ENCODE measurements at regions not wholly inside any gene's neighbourhood (a gene's known extent, or its start where the extent isn't known, plus 50 kb on each side); places are given as distances from the start of the nearest gene placed in this dataset.

- H3K4me3 ChIP-seq = no peak overlapping the region
- 59 to 82% (median 60%) methylated on average over 8 of the region's 8 CpGs for WGBS, 5 donors
- H3K27me3 ChIP-seq (replicated peaks in 1 of 7) = peaks cover 0 to 17% (median 0%) of the 10 kb centered on the region in 7 donors
- no peaks in the 10 kb centered on the region for H3K36me3 ChIP-seq
- no peak overlapping the region for H3K27ac ChIP-seq
- TF ChIP-seq POLR2A (IDR thresholded peaks at IDR 0.05) (no peak), POLR2AphosphoS5 (IDR thresholded peaks at IDR 0.05) (no peak)
- TF ChIP-seq, protein P1, sequence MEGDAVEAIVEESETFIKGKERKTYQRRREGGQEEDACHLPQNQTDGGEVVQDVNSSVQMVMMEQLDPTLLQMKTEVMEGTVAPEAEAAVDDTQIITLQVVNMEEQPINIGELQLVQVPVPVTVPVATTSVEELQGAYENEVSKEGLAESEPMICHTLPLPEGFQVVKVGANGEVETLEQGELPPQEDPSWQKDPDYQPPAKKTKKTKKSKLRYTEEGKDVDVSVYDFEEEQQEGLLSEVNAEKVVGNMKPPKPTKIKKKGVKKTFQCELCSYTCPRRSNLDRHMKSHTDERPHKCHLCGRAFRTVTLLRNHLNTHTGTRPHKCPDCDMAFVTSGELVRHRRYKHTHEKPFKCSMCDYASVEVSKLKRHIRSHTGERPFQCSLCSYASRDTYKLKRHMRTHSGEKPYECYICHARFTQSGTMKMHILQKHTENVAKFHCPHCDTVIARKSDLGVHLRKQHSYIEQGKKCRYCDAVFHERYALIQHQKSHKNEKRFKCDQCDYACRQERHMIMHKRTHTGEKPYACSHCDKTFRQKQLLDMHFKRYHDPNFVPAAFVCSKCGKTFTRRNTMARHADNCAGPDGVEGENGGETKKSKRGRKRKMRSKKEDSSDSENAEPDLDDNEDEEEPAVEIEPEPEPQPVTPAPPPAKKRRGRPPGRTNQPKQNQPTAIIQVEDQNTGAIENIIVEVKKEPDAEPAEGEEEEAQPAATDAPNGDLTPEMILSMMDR (IDR thresholded peaks at IDR 0.05 in 8 of 11, conservative IDR thresholded peaks at IDR 0.05 in 3 of 11) = no peak
- H3K9me3 ChIP-seq = no peaks in the 10 kb centered on the region
- no peaks in the 10 kb centered on the region for H3K4me1 ChIP-seq
- DNase-seq = no peak
- intact Hi-C loops (cut with DNase I; ENCODE audit: low total_unique reads) = no loop called here
Measured at GRCh38 chr16:16879567-16880251, 500.8 kb downstream of the NPIPA7 start.

DNA sequence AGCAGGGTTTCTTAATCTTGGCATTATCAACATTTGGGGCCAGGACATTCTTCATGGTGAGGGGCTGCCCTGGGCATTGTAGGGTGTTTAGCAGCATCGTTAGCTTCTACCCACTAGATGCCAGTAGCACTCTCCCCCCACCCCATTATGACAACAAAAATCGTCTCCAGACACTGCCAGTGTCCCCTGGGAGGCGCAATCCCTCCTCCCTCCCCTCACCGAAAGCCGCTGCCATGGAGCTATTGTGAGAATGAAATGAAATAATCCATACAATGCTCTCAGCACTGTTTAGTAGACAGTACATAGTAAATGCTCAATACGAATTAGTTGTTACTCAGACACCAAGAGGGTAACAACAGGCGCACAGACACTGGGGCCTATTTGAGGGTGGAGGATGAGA lies 502.9 kb downstream of the NPIPA7 start:
- H3K27ac ChIP-seq = no peak overlapping the region
- WGBS, 5 donors = 62 to 80% (median 73%) methylated on average over 6 to 7 of the region's 7 CpGs
- no peak for DNase-seq
- peaks cover 0 to 17% (median 0%) of the 10 kb centered on the region in 7 donors for H3K27me3 ChIP-seq (replicated peaks in 1 of 7)
- no peaks in the 10 kb centered on the region for H3K4me1 ChIP-seq
- H3K9me3 ChIP-seq = no peaks in the 10 kb centered on the region
- H3K36me3 ChIP-seq = no peaks in the 10 kb centered on the region
- no peak overlapping the region for H3K4me3 ChIP-seq
- intact Hi-C loops (cut with DNase I; ENCODE audit: low total_unique reads) = no loop called here
- TF ChIP-seq POLR2AphosphoS5 (IDR thresholded peaks at IDR 0.05) (no peak), POLR2A (IDR thresholded peaks at IDR 0.05) (no peak)
- TF ChIP-seq, protein P1 (IDR thresholded peaks at IDR 0.05 in 8 of 11, conservative IDR thresholded peaks at IDR 0.05 in 3 of 11) = no peak

DNA sequence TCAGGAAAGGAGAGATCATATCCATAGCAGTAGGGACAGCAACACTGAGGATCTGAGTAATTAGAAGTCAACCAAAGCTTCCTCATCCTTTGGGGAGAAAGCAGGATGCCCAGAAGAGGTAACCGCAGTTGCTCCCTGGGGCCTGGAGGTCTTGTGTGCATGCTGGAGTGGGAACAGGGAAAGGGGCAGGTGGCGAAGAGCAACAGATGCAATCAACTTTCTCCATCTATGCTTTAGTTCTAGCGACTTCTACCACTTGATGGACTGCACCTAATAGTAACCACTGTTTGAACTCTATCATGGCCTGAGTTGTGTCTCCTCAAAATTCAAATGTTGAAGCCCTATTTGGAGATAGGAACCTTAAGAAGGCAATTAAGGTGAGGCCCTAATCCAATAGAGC lies 503.8 kb downstream of the NPIPA7 start:
- no peaks in the 10 kb centered on the region for H3K4me1 ChIP-seq
- intact Hi-C loops (cut with DNase I; ENCODE audit: low total_unique reads) = no loop called here
- no peak overlapping the region for H3K4me3 ChIP-seq
- no peak for TF ChIP-seq POLR2AphosphoS5 (IDR thresholded peaks at IDR 0.05)
- no peak for TF ChIP-seq POLR2A (IDR thresholded peaks at IDR 0.05)
- TF ChIP-seq, protein P1 (IDR thresholded peaks at IDR 0.05 in 8 of 11, conservative IDR thresholded peaks at IDR 0.05 in 3 of 11) = no peak
- peaks cover 0 to 10% (median 0%) of the 10 kb centered on the region in 7 donors for H3K27me3 ChIP-seq (replicated peaks in 1 of 7)
- H3K9me3 ChIP-seq = no peaks in the 10 kb centered on the region
- 85 to 96% (median 86%) methylated on average over 3 of the region's 3 CpGs for WGBS, 5 donors
- no peaks in the 10 kb centered on the region for H3K36me3 ChIP-seq
- no peak overlapping the region for H3K27ac ChIP-seq
- no peak for DNase-seq

DNA sequence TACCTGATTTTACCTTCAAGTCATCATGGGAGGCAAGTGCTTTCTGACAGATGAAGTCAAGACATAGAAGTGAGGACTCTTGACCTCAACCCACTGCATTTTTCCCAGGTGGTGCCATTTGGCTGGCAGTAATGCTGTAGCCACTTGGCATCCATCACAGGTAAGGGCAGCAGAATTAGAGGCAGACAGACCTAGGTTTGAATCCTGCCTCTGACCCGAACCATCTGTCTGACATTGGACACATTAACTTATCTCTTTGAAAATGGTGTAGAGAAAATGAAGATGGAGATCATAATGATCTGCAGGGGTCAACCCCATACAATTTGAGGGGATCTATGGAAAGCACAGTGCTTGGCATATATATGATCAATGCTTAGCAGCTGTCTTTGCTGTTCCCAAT lies 505.5 kb downstream of the NPIPA7 start:
- Histone ChIP-seq H3K4me3 (no peak overlapping the region), H3K9me3 (no peaks in the 10 kb centered on the region), H3K4me1 (no peaks in the 10 kb centered on the region), H3K27me3 (replicated peaks in 1 of 7) (peaks cover 0 to 2% (median 0%) of the 10 kb centered on the region in 7 donors), H3K36me3 (no peaks in the 10 kb centered on the region), H3K27ac (no peak overlapping the region)
- DNase-seq = no peak
- intact Hi-C loops (cut with DNase I; ENCODE audit: low total_unique reads) = no loop called here
- 58 to 86% (median 78%) methylated on average over 1 of the region's 1 CpG for WGBS, 5 donors
- TF ChIP-seq, protein P1 (IDR thresholded peaks at IDR 0.05 in 8 of 11, conservative IDR thresholded peaks at IDR 0.05 in 3 of 11) = no peak
- no peak for TF ChIP-seq POLR2A (IDR thresholded peaks at IDR 0.05)
- no peak for TF ChIP-seq POLR2AphosphoS5 (IDR thresholded peaks at IDR 0.05)
